IMR-90 (cell line): ENCODE measurements at regions not wholly inside any gene's neighbourhood (a gene's known extent, or its start where the extent isn't known, plus 50 kb on each side); places are given as distances from the start of the nearest gene placed in this dataset.

Source experiments
- CEBPB ChIP-seq: IDR thresholded peaks from 2 replicates; pipeline ENCODE4 v1.6.1; 2012; ENCODE audit warnings: low read depth, low read length, improper control_type of control experiment
- CTCF ChIP-seq: conservative IDR thresholded peaks from 2 replicates; pipeline ENCODE4 v1.5.1; 2012; ENCODE audit warnings: mild to moderate bottlenecking, low read depth, low read length, improper control_type of control experiment
- ELK1 ChIP-seq: fragments of 150-350 bp; IDR thresholded peaks from 2 replicates; pipeline ENCODE4 v1.6.1; 2016; ENCODE audit warnings: low read depth, mild to moderate bottlenecking, low read length, moderate library complexity, borderline replicate concordance
- FOS ChIP-seq: fragments of 150-350 bp; IDR thresholded peaks from 2 replicates; pipeline ENCODE4 v1.6.1; 2016; ENCODE audit warnings: low read depth, low read length
- MAFK ChIP-seq: IDR thresholded peaks from 2 replicates; pipeline ENCODE4 v1.6.1; 2012; ENCODE audit warnings: low read depth, low read length, improper control_type of control experiment
- MAZ ChIP-seq: IDR thresholded peaks from 2 replicates; pipeline ENCODE4 v1.6.1; 2012; ENCODE audit warnings: low read depth, mild to moderate bottlenecking, low read length, improper control_type of control experiment, moderate library complexity, borderline replicate concordance
- MXI1 ChIP-seq: IDR thresholded peaks from 2 replicates; pipeline ENCODE4 v1.6.1; 2012; ENCODE audit warnings: low read depth, mild to moderate bottlenecking, low read length, moderate library complexity, borderline replicate concordance
- POLR2A ChIP-seq: IDR thresholded peaks from 2 replicates; pipeline ENCODE4 v1.6.1; 2012; ENCODE audit warnings: mild to moderate bottlenecking, low read depth, low read length
- RAD21 ChIP-seq: IDR thresholded peaks from 2 replicates; pipeline ENCODE4 v1.6.1; 2012; ENCODE audit warnings: low read length, improper control_type of control experiment
- RCOR1 ChIP-seq: IDR thresholded peaks from 2 replicates; pipeline ENCODE4 v1.6.1; 2012; ENCODE audit warnings: mild to moderate bottlenecking, low read length, improper control_type of control experiment; ENCODE audit not compliant: insufficient replicate concordance
- SMC3 ChIP-seq: fragments of 150-350 bp; IDR thresholded peaks from 2 replicates; pipeline ENCODE4 v1.6.1; 2016; ENCODE audit warnings: low read depth, mild to moderate bottlenecking, antibody characterized with exemption, low read length, moderate library complexity
- USF2 ChIP-seq: fragments of 150-350 bp; IDR thresholded peaks from 2 replicates; pipeline ENCODE4 v1.6.1; 2017; ENCODE audit warnings: mild to moderate bottlenecking, antibody characterized with exemption, low read length, low read depth

DNA sequence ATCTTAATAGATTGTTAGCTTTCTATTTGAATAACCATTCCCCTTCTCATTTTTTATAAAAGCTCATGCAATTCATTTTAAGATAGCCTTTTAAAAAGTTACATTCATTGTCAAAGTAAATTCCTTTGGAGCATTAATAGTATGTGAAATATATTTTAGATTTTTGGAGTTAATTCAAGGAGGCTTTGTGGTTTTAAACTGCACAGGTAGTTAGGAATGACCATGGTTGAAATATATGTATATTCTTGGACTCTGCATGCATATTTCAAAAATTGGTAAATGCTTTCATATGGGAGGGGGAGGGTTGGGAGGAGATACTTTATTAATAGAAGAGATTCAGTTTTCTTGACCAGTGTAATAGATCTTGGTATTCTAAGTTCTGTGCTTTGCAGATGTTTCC is 244.4 kb upstream of the C2CD4B start:
- TF ChIP-seq CTCF (no peak), POLR2A (no peak), MAFK (no peak), MAZ (no peak), USF2 (no peak), CEBPB (no peak), RAD21 (no peak), MXI1 (no peak), SMC3 (no peak), ELK1 (no peak), FOS (no peak), RCOR1 (no peak)
